ENCODE measurements at regions not wholly inside any gene's neighbourhood (a gene's known extent, or its start where the extent isn't known, plus 50 kb on each side); places are given as distances from the start of the nearest gene placed in this dataset.

DNA sequence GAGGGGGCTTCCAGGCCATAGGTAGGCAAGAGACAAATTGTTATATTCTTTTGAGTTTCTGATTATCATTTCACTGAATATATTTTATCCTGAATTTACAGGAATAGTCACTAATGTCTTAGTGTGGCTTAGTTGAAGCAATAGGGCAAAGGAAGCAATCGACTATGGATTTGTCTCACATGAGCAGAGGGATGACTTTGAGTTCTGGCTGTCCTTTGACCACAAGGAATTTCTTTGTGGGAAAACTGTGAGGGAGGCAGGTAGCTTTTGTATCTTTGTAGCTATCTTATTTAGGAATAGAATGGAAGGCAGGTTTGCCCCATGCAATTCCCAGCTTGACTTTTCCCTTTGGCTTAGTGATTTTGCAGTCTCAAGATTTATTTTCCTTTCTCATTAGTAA is 207.3 kb upstream of the ANXA10 start:
- no peak for TF ChIP-seq EZH2 (IDR thresholded peaks at IDR 0.05; ENCODE audit: low read length)
- TF ChIP-seq, protein P1, sequence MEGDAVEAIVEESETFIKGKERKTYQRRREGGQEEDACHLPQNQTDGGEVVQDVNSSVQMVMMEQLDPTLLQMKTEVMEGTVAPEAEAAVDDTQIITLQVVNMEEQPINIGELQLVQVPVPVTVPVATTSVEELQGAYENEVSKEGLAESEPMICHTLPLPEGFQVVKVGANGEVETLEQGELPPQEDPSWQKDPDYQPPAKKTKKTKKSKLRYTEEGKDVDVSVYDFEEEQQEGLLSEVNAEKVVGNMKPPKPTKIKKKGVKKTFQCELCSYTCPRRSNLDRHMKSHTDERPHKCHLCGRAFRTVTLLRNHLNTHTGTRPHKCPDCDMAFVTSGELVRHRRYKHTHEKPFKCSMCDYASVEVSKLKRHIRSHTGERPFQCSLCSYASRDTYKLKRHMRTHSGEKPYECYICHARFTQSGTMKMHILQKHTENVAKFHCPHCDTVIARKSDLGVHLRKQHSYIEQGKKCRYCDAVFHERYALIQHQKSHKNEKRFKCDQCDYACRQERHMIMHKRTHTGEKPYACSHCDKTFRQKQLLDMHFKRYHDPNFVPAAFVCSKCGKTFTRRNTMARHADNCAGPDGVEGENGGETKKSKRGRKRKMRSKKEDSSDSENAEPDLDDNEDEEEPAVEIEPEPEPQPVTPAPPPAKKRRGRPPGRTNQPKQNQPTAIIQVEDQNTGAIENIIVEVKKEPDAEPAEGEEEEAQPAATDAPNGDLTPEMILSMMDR (optimal IDR thresholded peaks at IDR 0.05 in 1 of 3, IDR thresholded peaks at IDR 0.05 in 1 of 3, conservative IDR thresholded peaks at IDR 0.05 in 1 of 3; ENCODE audit: extremely low read depth in 1 of 3, insufficient read depth in 2 of 3, low read length in 3 of 3), result no peak

Data from keratinocyte (primary cell).